MCF 10A (cell line): ENCODE measurements at regions not wholly inside any gene's neighbourhood (a gene's known extent, or its start where the extent isn't known, plus 50 kb on each side); places are given as distances from the start of the nearest gene placed in this dataset.

Source experiments
- BruUV-seq: library from RNA; stranded (reverse); fragments of 400-500 nt; replicated peaks from 2 replicates; lab custom pipeline; 2021; lab: Mats Ljungman, UMichigan
- CTCF ChIA-PET: fragments of 300-600 bp; sonication (Branson Sonifier 250); formaldehyde crosslinking; extraction: SDS; loops from one replicate; lab custom pipeline; 2021; ENCODE audit warnings: antibody characterized with exemption, inconsistent platforms; lab: Yijun Ruan, JAX
- POLR2A ChIA-PET: fragments of 300-600, 350-650 bp; sonication (Branson Sonifier 250); formaldehyde crosslinking; extraction: SDS; loops from one replicate; lab custom pipeline; 2020; ENCODE audit warnings: antibody characterized with exemption, inconsistent platforms; lab: Yijun Ruan, JAX
- DNase-seq: peaks from one replicate; pipeline ENCODE4 v3.0.0-alpha.2; 2018; ENCODE audit not compliant: unreplicated experiment
- H3K27ac Mint-ChIP-seq: one replicate; pipeline ENCODE4 v1.8.0; 2022; ENCODE audit warnings: mild to moderate bottlenecking, low read depth, mixed read lengths; ENCODE audit not compliant: unreplicated experiment
- H3K27me3 Mint-ChIP-seq: one replicate; pipeline ENCODE4 v1.8.0; 2022; ENCODE audit warnings: mixed read lengths; ENCODE audit not compliant: insufficient read depth, unreplicated experiment
- H3K36me3 Mint-ChIP-seq: one replicate; pipeline ENCODE4 v1.8.0; 2022; ENCODE audit warnings: mild to moderate bottlenecking, moderate library complexity, mixed read lengths; ENCODE audit not compliant: insufficient read depth, unreplicated experiment
- H3K4me1 Mint-ChIP-seq: one replicate; pipeline ENCODE4 v1.8.0; 2022; ENCODE audit warnings: mixed read lengths; ENCODE audit not compliant: insufficient read depth, unreplicated experiment
- H3K4me3 Mint-ChIP-seq: one replicate; pipeline ENCODE4 v1.8.0; 2022; ENCODE audit warnings: mild to moderate bottlenecking, moderate library complexity, mixed read lengths; ENCODE audit not compliant: unreplicated experiment
- H3K9me3 Mint-ChIP-seq: one replicate; pipeline ENCODE4 v1.8.0; 2022; ENCODE audit warnings: mixed read lengths; ENCODE audit not compliant: unreplicated experiment
- CTCF ChIP-seq: fragments of 200-600 bp; IDR thresholded peaks from one replicate; pipeline ENCODE4 v1.8.0; 2022; ENCODE audit warnings: antibody characterized with exemption, mild to moderate bottlenecking; ENCODE audit not compliant: unreplicated experiment
- intact Hi-C: fragments of 100-400 bp; cut with micrococcal nuclease; formaldehyde crosslinking; loops from 2 replicates; pipeline ENCODE4 v1.14.1; 2022

GRCh38 chr16:77564791-77565390 lies 130.1 kb upstream of the ADAMTS18 start:
- H3K4me1 Mint-ChIP-seq: no peaks in the 10 kb centered on the region
- TF ChIP-seq CTCF: no peak
- H3K4me3 Mint-ChIP-seq: no peak overlapping the region
- no peaks in the 10 kb centered on the region for H3K9me3 Mint-ChIP-seq
- DNase-seq: no peak
- H3K27ac Mint-ChIP-seq: no peak overlapping the region
- CTCF ChIA-PET: interaction anchor here (1.8 kb wide), 1 partner anchor 328 kb away, joined by 6 read pairs; no protein-coding TSS in a partner anchor
- POLR2A ChIA-PET: interaction anchor here (0.6 kb wide), 1 partner anchor 517 kb away, joined by 3 read pairs; no protein-coding TSS in a partner anchor
- no TSS peak for BruUV-seq
- H3K36me3 Mint-ChIP-seq: no peaks in the 10 kb centered on the region
- H3K27me3 Mint-ChIP-seq: peaks cover 55% of the 10 kb centered on the region
- intact Hi-C loops: no loop called here

GRCh38 chr16:77569406-77569805 lies 134.6 kb upstream of the ADAMTS18 start:
- intact Hi-C loops: no loop called here
- no peaks in the 10 kb centered on the region for H3K4me1 Mint-ChIP-seq
- no peak for TF ChIP-seq CTCF
- no peaks in the 10 kb centered on the region for H3K36me3 Mint-ChIP-seq
- ChIA-PET CTCF (interaction anchor here (1.0 to 7.2 kb wide), 3 partner anchors 15 to 334 kb away, joined by 4 to 75 read pairs (median 4); no protein-coding TSS in a partner anchor), POLR2A (no interaction called here)
- H3K4me3 Mint-ChIP-seq: no peak overlapping the region
- H3K27ac Mint-ChIP-seq: no peak overlapping the region
- no peaks in the 10 kb centered on the region for H3K9me3 Mint-ChIP-seq
- peaks cover 78% of the 10 kb centered on the region for H3K27me3 Mint-ChIP-seq
- no TSS peak for BruUV-seq
- DNase-seq: no peak

- Mint-ChIP-seq H3K4me1 (no peaks in the 10 kb centered on the region), H3K27me3 (peaks cover 80% of the 10 kb centered on the region), H3K27ac (no peak overlapping the region), H3K36me3 (no peaks in the 10 kb centered on the region), H3K9me3 (no peaks in the 10 kb centered on the region), H3K4me3 (no peak overlapping the region)
- ChIA-PET CTCF (interaction anchor here (1.1 to 7.2 kb wide), 3 partner anchors 9 to 90 kb away, joined by 3 to 75 read pairs (median 4); no protein-coding TSS in a partner anchor), POLR2A (no interaction called here)
- BruUV-seq: no TSS peak
- DNase-seq: no peak
- intact Hi-C loops: no loop called here
- no peak for TF ChIP-seq CTCF
Observed at GRCh38 chr16:77570574-77570973, 135.7 kb upstream of the ADAMTS18 start.

GRCh38 chr16:77571115-77571862 lies 136.5 kb upstream of the ADAMTS18 start:
- H3K9me3 Mint-ChIP-seq: no peaks in the 10 kb centered on the region
- CTCF ChIA-PET: interaction anchor here (0.6 to 7.2 kb wide), 5 partner anchors 9 to 354 kb away, joined by 3 to 75 read pairs (median 3); no protein-coding TSS in a partner anchor
- H3K4me1 Mint-ChIP-seq: no peaks in the 10 kb centered on the region
- H3K4me3 Mint-ChIP-seq: no peak overlapping the region
- no peaks in the 10 kb centered on the region for H3K36me3 Mint-ChIP-seq
- no TSS peak for BruUV-seq
- POLR2A ChIA-PET: no interaction called here
- TF ChIP-seq CTCF: no peak
- intact Hi-C loops: no loop called here
- H3K27ac Mint-ChIP-seq: no peak overlapping the region
- no peak for DNase-seq
- H3K27me3 Mint-ChIP-seq: peaks cover 82% of the 10 kb centered on the region
